OCI-LY1 (cell line): ENCODE measurements at regions not wholly inside any gene's neighbourhood (a gene's known extent, or its start where the extent isn't known, plus 50 kb on each side); places are given as distances from the start of the nearest gene placed in this dataset.

Experiments used
- H2AFZ ChIP-seq: fragments of 200-600 bp; sonication (generic), shearing (Covaris generic); 2 replicates; pipeline ENCODE4 v1.6.0; 2014; ENCODE audit warnings: antibody characterized with exemption, mild to moderate bottlenecking, low read length
- H3F3A ChIP-seq: fragments of 200-600 bp; sonication (generic), shearing (Covaris generic); 2 replicates; pipeline ENCODE4 v1.6.0; 2014; ENCODE audit warnings: mild to moderate bottlenecking, antibody characterized with exemption, low read length, moderate library complexity; ENCODE audit not compliant: insufficient read depth
- H3K27ac ChIP-seq: fragments of 200-600 bp; sonication (generic); 2 replicates; pipeline ENCODE4 v1.5.1; 2014; ENCODE audit warnings: low read length, mixed run types, mild to moderate bottlenecking, low read depth; ENCODE audit not compliant: poor library complexity, severe bottlenecking
- H3K27me3 ChIP-seq: fragments of 200-600 bp; sonication (generic); 2 replicates; pipeline ENCODE4 v1.6.0; 2014; ENCODE audit warnings: antibody characterized with exemption, mild to moderate bottlenecking, low read length, moderate library complexity; ENCODE audit not compliant: insufficient read depth
- H3K36me3 ChIP-seq: fragments of 200-600 bp; sonication (generic); 2 replicates; pipeline ENCODE4 v1.6.1; 2014; ENCODE audit warnings: mild to moderate bottlenecking, antibody characterized with exemption, low read length, moderate library complexity, mixed read lengths; ENCODE audit not compliant: insufficient read depth
- H3K4me1 ChIP-seq: fragments of 200-600 bp; sonication (generic); 2 replicates; pipeline ENCODE4 v1.5.1; 2014; ENCODE audit warnings: mild to moderate bottlenecking, low read length, moderate library complexity; ENCODE audit not compliant: insufficient read depth, severe bottlenecking
- H3K4me2 ChIP-seq: fragments of 200-600 bp; sonication (generic), shearing (Covaris generic); 2 replicates; pipeline ENCODE4 v1.6.1; 2014; ENCODE audit warnings: low read length
- H3K4me3 ChIP-seq: fragments of 200-600 bp; sonication (generic); 2 replicates; pipeline ENCODE4 v1.5.1; 2014; ENCODE audit warnings: low read length, low read depth, mild to moderate bottlenecking, mixed read lengths; ENCODE audit not compliant: poor library complexity, severe bottlenecking
- H3K79me2 ChIP-seq: fragments of 200-600 bp; shearing (Covaris generic); 2 replicates; pipeline ENCODE4 v1.6.1; 2016; ENCODE audit warnings: mixed run types, low read length, mixed read lengths; ENCODE audit not compliant: insufficient read depth
- H3K9ac ChIP-seq: fragments of 200-600 bp; sonication (generic), shearing (Covaris generic); 2 replicates; pipeline ENCODE4 v1.6.1; 2014; ENCODE audit warnings: mild to moderate bottlenecking, low read length, mixed read lengths
- H3K9me2 ChIP-seq: fragments of 200-600 bp; sonication (generic), shearing (Covaris generic); 2 replicates; pipeline ENCODE4 v1.6.1; 2014; ENCODE audit warnings: low read depth, mild to moderate bottlenecking, low read length, mixed read lengths
- H3K9me3 ChIP-seq: fragments of 200-600 bp; shearing (Covaris generic); 2 replicates; pipeline ENCODE4 v1.6.1; 2014; ENCODE audit warnings: low read length, mixed read lengths
- H4K20me1 ChIP-seq: fragments of 200-600 bp; sonication (generic), shearing (Covaris generic); 2 replicates; pipeline ENCODE4 v1.6.0; 2016; ENCODE audit warnings: mild to moderate bottlenecking, low read length; ENCODE audit not compliant: insufficient read depth
- EZH2 ChIP-seq: fragments of 200-600 bp; sonication (generic), shearing (Covaris generic); IDR thresholded peaks from 2 replicates; pipeline ENCODE4 v1.8.0; 2017; ENCODE audit warnings: borderline replicate concordance, mixed run types, mild to moderate bottlenecking, antibody characterized with exemption, low read length, moderate library complexity, mixed read lengths
- TF ChIP-seq, protein P1 (sequence below): fragments of 200-600 bp; sonication (generic), shearing (Covaris generic); IDR thresholded peaks from 2 replicates; pipeline ENCODE4 v1.5.1; 2017; ENCODE audit warnings: mild to moderate bottlenecking, antibody characterized with exemption, low read length, moderate library complexity, mixed read lengths

DNA sequence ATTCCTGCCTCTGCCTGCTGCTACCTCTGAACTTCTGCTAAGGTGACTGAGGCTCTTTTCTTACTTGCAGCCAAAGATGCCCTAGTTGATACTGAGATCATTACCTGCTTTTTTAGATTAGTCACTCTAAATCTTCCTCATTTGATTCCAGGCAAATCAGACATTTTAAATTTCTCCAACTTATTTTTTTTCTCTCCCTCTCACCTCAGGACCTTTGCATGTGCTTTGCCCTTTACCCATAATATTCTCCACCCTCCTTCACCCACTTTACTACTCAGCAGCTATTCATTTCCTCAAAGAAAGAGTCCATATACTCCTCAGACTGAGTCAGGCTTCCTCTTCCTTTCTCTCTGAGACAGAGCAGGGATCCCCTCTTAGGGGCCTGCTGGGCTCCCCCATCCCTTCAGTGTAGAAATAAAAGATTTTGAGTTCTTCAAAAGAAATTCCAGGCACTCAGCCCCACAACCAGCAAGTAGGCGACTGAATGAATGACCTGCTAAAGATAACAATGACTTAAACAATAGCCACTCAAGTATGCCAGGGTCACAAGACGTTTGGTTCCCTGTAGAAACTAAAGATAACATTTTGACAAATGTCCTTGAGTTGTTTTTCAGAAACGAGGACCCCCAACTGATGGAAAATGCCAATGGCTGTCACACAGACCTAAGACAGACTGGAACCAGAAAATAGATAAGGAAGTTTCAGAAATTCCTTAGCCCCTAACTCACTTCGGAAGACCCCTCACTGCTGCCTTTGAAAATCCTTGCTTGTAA, 104.2 kb downstream of the MTNR1B start:
- no peaks in the 10 kb centered on the region for H4K20me1 ChIP-seq
- H3K27me3 ChIP-seq, result no peaks in the 10 kb centered on the region
- no peak overlapping the region for H3K4me2 ChIP-seq
- H3K4me3 ChIP-seq, result no peak overlapping the region
- H3K9me2 ChIP-seq, result no peaks in the 10 kb centered on the region
- H3F3A ChIP-seq, result no peaks in the 10 kb centered on the region
- H3K4me1 ChIP-seq, result no peaks in the 10 kb centered on the region
- H3K9me3 ChIP-seq, result no peaks in the 10 kb centered on the region
- no peaks in the 10 kb centered on the region for H3K79me2 ChIP-seq
- H3K36me3 ChIP-seq, result no peaks in the 10 kb centered on the region
- no peak overlapping the region for H2AFZ ChIP-seq
- H3K27ac ChIP-seq, result no peak overlapping the region
- H3K9ac ChIP-seq, result no peak overlapping the region
- TF ChIP-seq EZH2, result no peak
- TF ChIP-seq, protein P1, sequence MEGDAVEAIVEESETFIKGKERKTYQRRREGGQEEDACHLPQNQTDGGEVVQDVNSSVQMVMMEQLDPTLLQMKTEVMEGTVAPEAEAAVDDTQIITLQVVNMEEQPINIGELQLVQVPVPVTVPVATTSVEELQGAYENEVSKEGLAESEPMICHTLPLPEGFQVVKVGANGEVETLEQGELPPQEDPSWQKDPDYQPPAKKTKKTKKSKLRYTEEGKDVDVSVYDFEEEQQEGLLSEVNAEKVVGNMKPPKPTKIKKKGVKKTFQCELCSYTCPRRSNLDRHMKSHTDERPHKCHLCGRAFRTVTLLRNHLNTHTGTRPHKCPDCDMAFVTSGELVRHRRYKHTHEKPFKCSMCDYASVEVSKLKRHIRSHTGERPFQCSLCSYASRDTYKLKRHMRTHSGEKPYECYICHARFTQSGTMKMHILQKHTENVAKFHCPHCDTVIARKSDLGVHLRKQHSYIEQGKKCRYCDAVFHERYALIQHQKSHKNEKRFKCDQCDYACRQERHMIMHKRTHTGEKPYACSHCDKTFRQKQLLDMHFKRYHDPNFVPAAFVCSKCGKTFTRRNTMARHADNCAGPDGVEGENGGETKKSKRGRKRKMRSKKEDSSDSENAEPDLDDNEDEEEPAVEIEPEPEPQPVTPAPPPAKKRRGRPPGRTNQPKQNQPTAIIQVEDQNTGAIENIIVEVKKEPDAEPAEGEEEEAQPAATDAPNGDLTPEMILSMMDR, result no peak

DNA sequence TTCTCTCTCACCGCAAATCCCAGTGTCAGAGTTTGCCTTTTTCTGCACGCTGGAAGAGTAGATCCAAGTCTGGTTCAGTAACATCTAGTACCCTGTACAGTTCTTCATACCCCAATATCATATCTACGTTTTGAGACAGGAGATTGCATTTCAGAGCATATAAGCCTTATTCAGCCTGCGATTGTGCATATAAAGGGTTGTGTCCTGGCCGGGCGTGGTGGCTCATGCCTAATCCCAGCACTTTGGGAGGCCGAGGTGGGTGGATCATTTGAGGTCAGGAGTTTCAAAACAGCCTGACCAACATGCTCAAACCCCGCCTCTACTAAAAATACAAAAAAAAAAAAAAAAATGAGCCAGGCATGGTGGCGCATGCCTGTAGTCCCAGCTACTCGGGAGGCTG, 104.9 kb downstream of the MTNR1B start:
- no peaks in the 10 kb centered on the region for H3K79me2 ChIP-seq
- TF ChIP-seq EZH2, result no peak
- TF ChIP-seq, protein P1, result no peak
- H3K4me1 ChIP-seq, result no peaks in the 10 kb centered on the region
- H3K4me3 ChIP-seq, result no peak overlapping the region
- H3K4me2 ChIP-seq, result no peak overlapping the region
- no peaks in the 10 kb centered on the region for H3K9me3 ChIP-seq
- no peaks in the 10 kb centered on the region for H3K36me3 ChIP-seq
- no peak overlapping the region for H3K9ac ChIP-seq
- no peaks in the 10 kb centered on the region for H3K27me3 ChIP-seq
- H2AFZ ChIP-seq, result no peak overlapping the region
- no peaks in the 10 kb centered on the region for H3F3A ChIP-seq
- no peaks in the 10 kb centered on the region for H4K20me1 ChIP-seq
- H3K9me2 ChIP-seq, result no peaks in the 10 kb centered on the region
- H3K27ac ChIP-seq, result no peak overlapping the region

DNA sequence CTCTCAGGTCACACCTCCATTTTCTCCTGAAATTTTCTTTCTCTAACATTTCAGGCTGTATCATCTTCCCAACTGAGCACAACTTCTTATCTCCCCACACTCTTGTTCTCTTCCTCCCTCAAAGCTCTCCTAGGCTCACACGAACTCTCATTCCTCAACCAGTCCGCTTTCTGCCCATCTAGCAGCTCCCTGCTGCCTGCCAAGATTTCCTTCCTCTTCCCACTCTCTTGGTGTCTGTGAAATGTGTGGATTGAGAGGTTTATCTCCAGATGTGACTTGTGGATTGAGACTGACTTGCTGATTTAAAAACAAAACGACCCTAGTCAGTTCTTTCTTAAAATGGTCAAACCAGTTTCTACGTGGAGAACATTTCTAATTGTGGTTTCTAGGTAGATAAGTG, 106.3 kb downstream of the MTNR1B start:
- no peaks in the 10 kb centered on the region for H4K20me1 ChIP-seq
- H2AFZ ChIP-seq, result no peak overlapping the region
- no peaks in the 10 kb centered on the region for H3K36me3 ChIP-seq
- H3K4me3 ChIP-seq, result no peak overlapping the region
- no peak overlapping the region for H3K27ac ChIP-seq
- no peaks in the 10 kb centered on the region for H3K27me3 ChIP-seq
- H3K9me2 ChIP-seq, result no peaks in the 10 kb centered on the region
- H3K9me3 ChIP-seq, result no peaks in the 10 kb centered on the region
- no peak for TF ChIP-seq EZH2
- TF ChIP-seq, protein P1, result no peak
- H3F3A ChIP-seq, result no peaks in the 10 kb centered on the region
- no peaks in the 10 kb centered on the region for H3K4me1 ChIP-seq
- H3K9ac ChIP-seq, result no peak overlapping the region
- no peaks in the 10 kb centered on the region for H3K79me2 ChIP-seq
- H3K4me2 ChIP-seq, result no peak overlapping the region
